ENCODE measurements at regions not wholly inside any gene's neighbourhood (a gene's known extent, or its start where the extent isn't known, plus 50 kb on each side); places are given as distances from the start of the nearest gene placed in this dataset.

GRCh38 chr15:31557899-31558298, 231.3 kb downstream of the KLF13 start:
- no peak for DNase-seq

DNA sequence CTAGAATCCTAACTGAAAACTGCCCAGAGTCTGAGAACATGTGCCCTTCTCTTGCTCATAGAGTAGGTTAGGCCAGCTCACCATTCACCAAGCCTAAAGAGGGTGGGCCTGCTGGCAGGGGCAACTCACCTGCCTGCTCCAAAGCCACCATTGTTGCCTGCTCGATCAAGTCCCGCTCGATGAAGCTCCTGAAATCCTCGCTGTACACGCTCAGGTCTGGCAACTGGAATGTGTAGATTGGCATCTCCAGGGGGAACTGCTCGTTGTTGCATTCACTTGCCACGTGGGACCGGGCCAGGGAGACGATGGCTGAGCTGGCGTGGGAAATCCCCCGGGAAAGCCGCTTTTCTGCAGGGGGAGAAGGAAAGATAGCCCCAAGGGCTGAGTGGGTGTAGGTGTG, 232.2 kb downstream of the KLF13 start:
- DNase-seq: no peak

DNA sequence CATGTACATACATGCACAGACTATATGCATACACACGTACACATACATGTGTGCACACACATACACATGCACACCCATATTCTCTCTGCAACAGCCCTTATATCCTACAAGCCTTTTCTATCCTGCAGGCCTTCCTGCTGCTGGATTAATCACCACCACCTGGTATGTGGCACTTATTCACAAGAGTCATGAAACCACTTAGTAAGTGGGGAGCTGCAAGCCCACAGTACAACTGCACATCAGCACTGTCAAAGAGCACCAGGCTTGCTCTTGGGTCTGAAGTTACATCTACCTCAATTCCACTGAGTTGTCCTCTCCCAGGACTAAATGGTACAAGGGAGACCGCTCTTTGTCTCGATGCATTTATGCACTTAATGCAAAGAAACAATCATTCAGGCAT, 233.2 kb downstream of the KLF13 start:
- no peak for DNase-seq

DNA sequence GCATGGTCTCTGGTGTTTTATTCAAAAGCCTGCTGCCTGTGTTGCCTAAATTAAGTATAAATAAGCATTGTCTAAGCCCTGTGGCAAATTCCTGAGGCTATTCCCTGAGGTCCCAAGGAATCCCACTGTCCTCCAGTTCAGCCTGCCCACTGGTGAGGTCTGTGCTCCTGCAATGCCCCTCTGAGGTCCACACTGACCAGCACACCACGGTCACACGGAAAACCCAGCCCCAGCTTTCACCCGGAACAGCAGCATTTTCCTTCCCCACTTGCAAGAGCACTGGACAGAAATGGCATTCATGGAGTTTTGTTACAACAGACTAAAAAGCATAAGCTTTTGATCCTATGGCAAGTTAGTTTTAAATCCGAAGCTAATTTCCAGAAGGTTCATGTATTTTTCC, 234.0 kb downstream of the KLF13 start:
- DNase-seq: no peak

DNA sequence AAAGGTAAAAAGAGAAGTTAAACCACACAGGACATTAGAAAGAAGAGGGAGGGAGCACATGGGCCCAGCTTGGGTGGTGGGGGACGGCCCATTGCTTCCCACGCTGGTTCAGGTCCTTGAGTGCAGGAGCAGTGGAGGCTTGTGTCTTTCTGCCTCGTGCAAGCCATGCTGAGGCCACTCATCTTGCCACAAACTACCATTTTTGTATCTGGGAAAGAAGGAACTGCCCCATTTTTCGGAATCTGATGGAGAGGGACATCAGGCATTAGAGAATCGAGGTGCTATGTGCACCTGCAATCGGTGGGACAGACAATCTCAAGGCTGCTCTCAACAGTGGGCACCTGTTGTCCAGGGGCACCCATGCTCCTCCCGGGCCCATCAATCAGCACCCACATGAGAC, 234.5 kb downstream of the KLF13 start:
- no peak for DNase-seq

GRCh38 chr15:31563001-31563400, 236.4 kb downstream of the KLF13 start:
- no peak for DNase-seq

GRCh38 chr15:31563421-31563820, 236.8 kb downstream of the KLF13 start:
- DNase-seq: no peak

- DNase-seq: no peak
Observed at GRCh38 chr15:31567861-31568260, 241.2 kb downstream of the KLF13 start.

GRCh38 chr15:31569836-31570235, 243.2 kb downstream of the KLF13 start:
- DNase-seq: no peak

DNA sequence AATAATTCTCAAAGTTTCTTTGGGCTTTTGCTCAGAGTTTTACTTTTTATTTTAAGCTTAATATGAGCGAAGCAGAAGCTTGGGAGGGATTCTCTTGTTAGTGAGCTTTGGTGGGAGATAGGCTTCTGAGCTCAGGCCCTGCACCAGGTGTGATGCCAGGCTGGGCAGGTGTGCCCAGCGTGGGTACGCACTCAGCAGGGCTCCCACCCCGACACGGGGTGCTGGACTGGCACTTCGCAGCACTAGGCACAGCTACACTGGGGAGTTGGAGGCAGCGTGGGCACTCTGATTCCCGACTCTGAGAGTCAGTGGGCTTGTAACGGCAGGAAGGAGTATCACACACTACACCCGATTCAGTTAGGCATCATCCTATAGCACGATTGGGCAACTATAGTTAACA, 244.0 kb downstream of the KLF13 start:
- no peak for DNase-seq

GRCh38 chr15:31571676-31572075, 245.0 kb downstream of the KLF13 start:
- no peak for DNase-seq

DNA sequence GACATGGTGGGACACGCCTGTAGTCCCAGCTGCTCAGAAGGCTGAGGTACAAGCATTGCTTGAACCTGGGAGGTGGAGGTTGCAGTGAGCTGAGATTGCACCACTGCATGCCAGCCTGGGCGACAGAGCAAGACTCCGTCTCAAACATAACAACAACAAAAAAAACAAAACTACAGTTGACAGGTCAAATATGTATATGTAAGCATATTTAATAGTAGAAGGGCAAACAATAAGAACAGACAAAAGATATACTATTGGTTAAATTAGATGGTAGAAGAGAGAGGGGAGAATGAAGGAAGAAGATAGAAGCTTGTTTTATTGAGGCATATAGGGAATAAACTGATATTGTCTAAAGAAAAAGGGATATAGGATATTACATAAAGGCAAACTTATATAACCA, 247.1 kb downstream of the KLF13 start:
- DNase-seq: no peak

DNA sequence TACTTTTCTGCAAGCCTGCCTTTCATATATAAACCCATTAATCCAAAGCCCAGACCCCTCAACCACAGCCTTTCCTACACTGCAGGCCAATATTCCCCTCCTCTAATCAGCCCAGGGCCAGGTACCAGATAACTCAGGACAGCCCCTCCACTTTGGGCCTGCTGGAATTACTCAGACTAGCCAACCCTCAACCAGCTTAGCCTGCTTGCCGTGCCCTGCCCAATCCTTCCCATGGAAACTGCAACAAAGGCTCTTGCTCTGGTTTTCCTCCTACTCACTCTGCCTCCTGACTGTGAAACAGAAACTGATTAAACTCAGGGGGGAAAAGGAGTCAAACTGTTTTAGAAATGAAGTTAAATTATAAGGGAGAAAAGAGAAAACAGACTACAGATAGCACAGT, 248.1 kb downstream of the KLF13 start:
- no peak for DNase-seq

GRCh38 chr15:31577108-31577507, 250.5 kb downstream of the KLF13 start:
- DNase-seq: no peak

DNA sequence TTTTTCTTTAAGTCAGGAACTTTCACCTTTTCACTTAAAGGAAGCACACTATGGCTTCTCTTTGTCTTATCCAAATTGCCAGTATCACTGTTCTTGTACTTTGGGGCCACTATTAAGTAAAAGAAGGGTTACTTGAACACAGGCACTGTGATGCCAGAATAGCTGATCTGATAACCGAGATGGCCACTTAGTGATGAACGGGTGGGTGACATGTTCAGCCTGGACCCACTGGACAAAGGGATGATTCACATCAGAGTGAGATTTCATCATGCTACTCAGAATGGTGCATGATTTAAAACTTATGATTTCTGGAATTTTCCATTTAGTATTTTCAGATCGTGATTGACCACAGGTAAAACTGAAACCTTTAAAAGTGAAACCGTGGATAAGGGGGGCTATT, 252.6 kb downstream of the KLF13 start:
- no peak for DNase-seq

DNA sequence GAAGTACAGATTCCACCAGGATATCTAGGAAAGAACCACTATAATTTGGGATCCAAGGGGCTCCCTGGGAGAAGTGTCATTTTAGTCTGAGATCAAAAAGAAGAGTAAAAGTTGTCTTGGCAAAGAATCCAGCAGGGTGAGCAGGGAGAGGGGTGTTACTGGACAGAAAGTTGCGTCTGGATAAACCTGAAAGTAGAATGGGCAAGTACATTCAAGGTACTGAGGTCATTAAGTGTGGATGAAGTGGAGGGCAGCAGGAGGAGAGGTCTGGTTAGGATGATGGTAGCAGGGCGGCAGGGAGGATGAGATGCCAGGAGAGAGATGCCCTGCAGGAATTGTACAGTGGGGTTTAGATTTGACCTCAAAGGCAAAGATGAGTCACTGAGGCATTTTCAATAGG, 253.3 kb downstream of the KLF13 start:
- no peak for DNase-seq

DNA sequence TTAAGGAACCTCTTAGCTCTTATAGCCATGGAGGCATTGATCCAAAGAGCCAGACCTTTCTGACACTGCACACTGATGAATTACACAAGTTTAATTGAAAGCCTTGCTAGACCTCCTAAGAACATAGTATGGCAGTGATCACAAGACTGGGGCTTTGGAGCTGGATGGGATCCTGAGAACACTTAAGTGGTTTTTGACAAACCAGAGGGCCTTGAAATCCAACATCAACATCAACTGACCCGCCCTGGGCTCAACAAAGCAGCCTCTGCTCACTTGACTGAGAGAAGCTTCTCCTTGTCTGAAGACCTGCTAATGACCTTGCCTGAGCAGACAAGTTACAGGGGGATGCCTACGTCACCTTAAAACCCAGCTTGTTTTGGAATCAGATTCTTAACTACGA, 257.6 kb downstream of the KLF13 start:
- DNase-seq: no peak

- no peak for DNase-seq
Observed at GRCh38 chr15:31585240-31585639, 258.6 kb downstream of the KLF13 start.

DNA sequence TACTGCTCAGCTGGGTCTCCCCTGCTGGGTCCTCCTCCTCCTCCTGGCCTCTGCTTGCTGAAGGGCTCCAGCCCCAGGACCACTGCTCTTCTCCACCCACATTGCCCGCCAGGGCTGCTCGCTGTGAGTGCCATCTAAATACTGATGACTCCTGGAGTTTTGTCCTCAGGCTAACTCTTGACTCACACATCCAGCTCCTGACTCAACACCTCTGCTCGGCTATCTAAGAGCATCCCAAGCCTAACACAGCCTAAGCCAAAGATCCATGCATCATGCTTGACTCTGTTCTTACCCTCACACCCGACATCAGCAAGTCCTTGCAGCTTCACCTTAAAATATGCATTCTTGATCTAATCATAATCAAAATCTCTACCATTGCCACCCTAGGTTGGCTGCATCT, 260.2 kb downstream of the KLF13 start:
- no peak for DNase-seq

DNA sequence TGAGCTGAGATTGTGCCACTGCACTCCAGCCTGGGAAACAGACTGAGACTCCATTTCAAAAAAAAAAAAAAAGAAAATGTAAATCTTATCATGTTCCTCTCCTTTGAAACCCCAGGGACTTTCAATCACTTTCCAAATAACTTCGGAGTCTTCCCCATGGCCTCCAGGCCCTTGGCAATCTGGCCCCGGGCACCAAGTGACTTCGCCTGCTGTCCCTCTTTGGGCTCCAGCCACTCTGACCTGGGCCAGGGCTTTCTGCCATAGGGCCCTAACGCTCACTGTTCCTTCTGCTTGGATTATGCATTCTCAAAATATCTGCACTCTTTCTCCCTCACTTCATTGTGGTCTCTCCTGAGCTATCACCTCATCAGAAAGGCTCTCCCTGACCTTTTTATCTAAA, 260.9 kb downstream of the KLF13 start:
- DNase-seq: no peak

GRCh38 chr15:31590609-31591008, 264.0 kb downstream of the KLF13 start:
- no peak for DNase-seq

DNA sequence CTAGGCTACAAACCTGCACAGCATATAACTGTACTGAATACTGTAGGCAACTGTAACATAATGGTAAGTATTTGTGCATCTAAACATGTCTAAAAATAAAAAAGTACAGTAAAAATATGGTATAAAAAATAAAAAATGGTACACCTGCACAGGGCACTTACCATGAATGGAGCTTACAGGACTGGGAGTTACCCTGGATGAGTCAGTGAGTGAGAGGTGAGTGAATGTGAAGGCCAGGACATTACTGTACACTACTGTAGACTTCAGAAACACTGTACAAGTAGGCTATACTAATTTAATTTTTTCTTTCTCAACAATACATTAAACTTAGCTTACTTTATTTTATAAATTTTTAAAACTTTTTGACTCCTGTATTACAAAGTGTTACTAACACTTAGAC, 265.3 kb downstream of the KLF13 start:
- DNase-seq: no peak

- no peak for DNase-seq
Observed at GRCh38 chr15:31597466-31597865, 270.8 kb downstream of the KLF13 start.

DNA sequence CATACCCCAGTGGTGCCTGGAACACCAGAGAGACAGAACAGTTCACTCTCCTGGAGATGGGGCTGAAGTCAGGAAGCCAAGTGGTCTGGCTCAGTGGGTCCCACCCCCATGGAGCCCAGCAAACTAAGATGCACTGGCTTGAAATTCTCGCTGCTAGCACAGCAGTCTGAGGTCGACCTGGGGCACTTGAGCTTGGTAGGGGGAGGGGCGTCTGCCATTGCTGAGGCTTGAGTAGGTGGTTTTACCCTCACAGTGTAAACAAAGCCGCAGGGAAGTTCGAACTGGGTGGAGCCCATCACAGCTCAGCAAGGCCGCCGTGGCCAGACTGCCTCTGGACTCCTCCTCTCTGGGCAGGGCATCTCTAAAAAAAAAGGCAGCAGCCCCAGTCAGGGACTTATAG, 272.0 kb downstream of the KLF13 start:
- no peak for DNase-seq

DNA sequence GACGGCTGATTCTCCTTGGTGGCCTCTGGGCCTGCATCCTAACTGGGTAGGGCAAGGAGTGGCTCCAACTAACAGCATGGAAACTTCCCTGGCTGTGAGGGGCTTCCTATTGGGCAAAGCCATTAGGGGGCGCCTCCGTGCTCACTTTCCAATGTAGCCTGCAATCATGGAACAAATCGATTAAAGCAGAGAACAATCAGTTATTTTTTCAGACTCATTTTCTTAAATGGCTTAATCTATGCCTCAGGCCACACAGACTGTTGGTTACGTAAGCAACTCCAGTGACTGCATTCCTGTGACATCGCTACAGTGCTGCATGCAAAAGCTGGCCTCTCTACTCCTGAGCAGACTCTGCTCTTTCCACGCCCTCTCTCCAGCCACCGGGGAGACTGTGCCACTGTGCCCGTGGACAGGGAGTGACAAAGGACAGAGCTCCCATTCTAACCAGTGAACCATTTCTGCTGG, 278.9 kb downstream of the KLF13 start:
- DNase-seq: no peak

DNA sequence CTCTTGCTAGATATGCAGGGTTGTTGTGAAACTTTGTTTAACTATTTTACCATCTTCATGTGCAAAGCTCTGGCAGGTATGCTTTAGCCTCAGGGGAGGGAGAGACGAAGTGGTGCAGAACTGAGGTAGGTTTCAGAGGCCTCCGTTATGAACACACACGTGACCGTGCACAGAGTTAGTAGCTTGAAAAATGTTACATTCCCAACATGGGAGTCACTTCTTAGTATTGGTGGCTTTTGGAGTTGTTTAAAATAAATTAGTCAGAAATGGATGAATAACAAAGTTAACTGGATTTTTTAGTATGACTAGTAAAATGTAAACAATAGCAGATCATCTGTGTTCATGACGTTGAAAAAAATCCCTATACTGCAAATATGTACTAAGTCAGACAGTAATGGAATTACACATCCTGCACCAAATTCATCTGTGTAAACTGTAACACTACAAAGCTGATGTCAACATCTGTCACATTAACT, 279.6 kb downstream of the KLF13 start:
- no peak for DNase-seq

Data from NCI-H1694 treated with DMSO at 0.1 percent for 48 hours (cell line).